Fibroblast of mammary gland (primary cell): ENCODE measurements at regions not wholly inside any gene's neighbourhood (a gene's known extent, or its start where the extent isn't known, plus 50 kb on each side); places are given as distances from the start of the nearest gene placed in this dataset.

Experiments used
- DNase-seq: peaks from one replicate; pipeline ENCODE4 v3.0.0-alpha.2; 2010; ENCODE audit warnings: low read depth
- H3K4me3 ChIP-seq: 2 replicates; pipeline ENCODE4 v1.5.1; 2011; ENCODE audit warnings: low read depth, mild to moderate bottlenecking, low read length, moderate library complexity; ENCODE audit not compliant: control insufficient read depth
- TF ChIP-seq, protein P1 (sequence below): conservative IDR thresholded peaks from 2 replicates; pipeline ENCODE4 v1.5.1; 2011; ENCODE audit warnings: low read depth, low read length, inconsistent platforms; ENCODE audit not compliant: control insufficient read depth, insufficient read depth

DNA sequence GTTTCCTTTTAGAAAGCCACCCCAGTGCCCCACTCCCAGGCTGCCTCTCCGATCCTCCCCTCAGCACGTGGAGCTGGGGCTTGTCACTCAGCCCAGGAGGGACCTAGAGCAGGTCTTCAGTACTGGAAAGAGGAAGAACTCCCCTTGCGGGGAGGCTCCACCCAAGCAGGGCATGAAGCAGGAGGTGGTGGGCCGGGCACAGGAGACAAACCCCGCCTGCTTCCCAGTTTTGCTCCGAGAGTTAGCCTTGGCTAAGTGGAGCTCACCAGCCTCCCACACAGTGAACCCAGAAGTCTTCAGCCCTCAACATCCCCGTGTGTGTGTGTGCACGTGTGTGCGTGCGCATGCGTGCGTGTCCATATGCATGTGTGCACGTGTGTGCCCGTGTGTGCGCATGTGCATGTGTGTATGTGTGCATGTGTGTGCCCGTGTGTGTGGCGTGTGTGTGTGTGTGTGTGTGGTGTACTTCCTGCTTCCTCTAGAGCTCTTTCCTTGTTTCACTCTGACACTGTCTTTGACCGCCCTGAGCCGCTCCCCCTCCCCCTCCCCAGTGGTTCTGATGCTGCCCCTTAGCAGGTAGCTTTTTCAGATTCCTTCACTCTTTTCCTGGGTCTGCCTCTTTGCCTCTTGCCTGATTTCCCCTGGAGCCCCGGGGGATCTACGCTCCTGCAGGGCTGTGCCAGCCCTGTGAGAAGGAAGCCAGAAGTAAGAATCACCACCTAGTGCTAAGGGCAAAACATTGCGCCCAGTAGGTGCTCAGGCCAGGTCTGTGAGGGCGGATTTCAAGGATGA lies 239.8 kb downstream of the CDC5L start:
- DNase-seq: no peak
- no peak overlapping the region for H3K4me3 ChIP-seq
- TF ChIP-seq, protein P1, sequence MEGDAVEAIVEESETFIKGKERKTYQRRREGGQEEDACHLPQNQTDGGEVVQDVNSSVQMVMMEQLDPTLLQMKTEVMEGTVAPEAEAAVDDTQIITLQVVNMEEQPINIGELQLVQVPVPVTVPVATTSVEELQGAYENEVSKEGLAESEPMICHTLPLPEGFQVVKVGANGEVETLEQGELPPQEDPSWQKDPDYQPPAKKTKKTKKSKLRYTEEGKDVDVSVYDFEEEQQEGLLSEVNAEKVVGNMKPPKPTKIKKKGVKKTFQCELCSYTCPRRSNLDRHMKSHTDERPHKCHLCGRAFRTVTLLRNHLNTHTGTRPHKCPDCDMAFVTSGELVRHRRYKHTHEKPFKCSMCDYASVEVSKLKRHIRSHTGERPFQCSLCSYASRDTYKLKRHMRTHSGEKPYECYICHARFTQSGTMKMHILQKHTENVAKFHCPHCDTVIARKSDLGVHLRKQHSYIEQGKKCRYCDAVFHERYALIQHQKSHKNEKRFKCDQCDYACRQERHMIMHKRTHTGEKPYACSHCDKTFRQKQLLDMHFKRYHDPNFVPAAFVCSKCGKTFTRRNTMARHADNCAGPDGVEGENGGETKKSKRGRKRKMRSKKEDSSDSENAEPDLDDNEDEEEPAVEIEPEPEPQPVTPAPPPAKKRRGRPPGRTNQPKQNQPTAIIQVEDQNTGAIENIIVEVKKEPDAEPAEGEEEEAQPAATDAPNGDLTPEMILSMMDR: no peak

DNA sequence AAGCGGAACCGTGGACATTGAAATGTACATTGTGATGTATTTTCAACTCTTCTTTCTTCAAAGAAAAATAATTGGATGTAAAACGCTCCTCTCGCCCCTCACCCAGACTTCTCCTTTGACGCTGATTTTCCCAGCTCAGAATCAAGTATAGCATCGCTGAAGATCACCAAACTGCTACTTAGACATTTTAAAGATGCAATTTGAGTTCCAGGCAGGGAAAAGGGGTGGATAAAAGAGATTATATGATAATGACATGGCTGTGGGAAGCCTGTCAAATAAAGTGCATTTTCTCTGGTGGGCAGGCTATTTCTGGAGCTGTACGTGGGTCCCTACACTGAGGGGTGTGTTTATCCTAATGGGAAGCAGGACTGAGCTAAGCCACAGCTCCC lies 240.4 kb downstream of the CDC5L start:
- TF ChIP-seq, protein P1: no peak
- H3K4me3 ChIP-seq: no peak overlapping the region
- no peak for DNase-seq

DNA sequence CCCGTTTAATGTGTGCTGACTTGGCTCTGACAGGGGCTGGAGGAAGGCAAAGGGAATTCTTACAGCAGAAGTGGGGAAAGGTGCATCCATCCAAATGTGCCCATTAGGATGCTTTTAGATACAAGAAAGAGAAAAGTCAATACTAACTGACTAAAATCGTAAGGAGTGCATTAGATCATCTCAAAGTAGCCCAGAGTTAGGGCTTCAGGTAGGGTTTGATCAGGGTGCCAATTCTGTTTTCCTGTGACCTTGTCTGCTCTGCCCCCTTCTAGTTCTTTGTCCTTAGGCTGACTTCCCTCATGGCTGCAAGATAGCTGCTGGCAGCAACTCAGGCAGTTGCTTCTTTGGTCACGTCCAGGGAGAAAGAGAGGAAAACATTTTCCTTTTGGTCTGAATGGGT lies 240.8 kb downstream of the CDC5L start:
- TF ChIP-seq, protein P1: no peak
- no peak overlapping the region for H3K4me3 ChIP-seq
- DNase-seq: no peak

DNA sequence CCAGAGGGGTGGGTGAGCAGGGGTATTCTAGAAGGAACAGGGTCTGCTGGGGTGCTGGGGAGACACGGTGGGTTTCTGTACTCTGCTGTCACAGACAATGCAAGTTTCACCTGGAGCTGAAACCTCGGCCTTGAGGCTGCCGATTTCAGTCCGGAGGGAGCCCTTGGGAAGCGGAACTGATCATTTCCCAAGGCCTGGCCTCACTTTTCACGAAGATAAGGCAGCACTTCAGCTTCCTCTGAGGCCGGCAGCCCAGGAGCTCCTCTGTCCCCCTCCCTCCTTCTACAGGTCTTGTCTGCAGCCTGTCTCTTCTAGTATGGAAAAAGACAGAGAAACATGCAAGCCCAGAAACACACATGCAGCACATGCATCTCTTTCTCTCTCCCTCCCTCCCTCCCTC lies 242.1 kb downstream of the CDC5L start:
- H3K4me3 ChIP-seq: no peak overlapping the region
- TF ChIP-seq, protein P1: no peak
- DNase-seq: no peak

DNA sequence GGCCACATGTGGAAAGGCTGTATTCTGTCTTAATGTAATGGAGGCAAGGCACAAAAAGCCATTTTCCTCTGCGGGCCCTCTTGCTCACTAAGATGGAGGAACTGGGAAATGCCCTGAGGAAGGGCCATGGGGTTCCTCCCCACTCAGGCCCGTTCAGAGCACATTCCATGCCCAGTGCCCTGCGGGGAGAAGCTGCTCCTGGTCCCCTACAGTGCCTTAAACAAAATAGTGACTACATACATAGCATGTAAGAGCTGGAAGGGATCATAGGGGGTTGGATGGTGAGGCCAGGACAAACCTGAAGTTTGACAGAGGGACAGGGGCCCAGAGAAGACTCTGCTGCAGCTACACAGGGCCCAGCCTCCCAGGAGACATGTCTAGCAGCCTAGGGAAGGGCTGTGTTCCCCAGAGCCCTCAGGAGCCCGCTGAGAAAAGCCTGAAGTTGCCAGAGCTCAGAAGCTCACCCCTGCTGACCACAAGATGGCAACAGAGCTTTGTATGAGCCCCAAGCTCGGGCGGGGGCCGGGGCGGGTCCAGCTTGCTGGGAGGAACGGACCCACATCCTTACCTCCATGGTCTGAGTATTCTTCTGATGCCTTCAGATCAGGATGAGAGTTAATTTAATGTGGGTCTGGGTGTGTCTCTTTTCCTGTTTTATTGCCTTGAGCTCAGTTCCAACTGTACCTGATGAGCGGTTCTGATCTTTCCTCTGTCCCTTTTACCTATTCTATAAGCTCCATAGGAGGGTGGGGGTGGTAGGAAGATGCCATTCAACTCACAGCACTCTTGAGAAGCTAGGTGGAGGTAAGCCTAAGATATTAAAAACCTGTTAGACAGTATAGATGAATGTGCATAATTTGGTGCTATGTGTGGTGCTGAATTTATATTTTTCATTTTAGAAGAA lies 242.9 kb downstream of the CDC5L start:
- DNase-seq: peak; percentile 67
- TF ChIP-seq, protein P1: peak; percentile 75
- H3K4me3 ChIP-seq: no peak overlapping the region

DNA sequence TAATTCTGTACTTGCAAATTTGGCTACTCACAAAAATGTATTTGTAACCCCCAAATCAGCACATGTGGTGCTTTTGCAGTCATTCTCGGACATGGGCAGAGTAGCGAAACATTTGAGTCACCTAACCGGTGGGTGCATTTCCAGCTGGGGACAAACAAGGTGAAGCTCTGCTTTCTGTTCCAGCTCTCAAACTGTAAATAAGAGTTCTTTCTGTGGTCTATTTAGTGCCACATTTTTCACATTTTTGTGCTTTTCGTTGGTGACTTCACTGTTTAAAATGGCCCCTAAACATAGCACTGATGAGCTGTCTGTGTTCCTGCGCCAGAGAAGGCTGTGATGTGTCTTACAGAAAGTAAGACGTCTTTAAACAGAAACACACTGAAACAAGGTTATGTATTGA lies 244.5 kb downstream of the CDC5L start:
- TF ChIP-seq, protein P1: no peak
- no peak for DNase-seq
- H3K4me3 ChIP-seq: no peak overlapping the region
